ENCODE measurements at regions not wholly inside any gene's neighbourhood (a gene's known extent, or its start where the extent isn't known, plus 50 kb on each side); places are given as distances from the start of the nearest gene placed in this dataset.

DNA sequence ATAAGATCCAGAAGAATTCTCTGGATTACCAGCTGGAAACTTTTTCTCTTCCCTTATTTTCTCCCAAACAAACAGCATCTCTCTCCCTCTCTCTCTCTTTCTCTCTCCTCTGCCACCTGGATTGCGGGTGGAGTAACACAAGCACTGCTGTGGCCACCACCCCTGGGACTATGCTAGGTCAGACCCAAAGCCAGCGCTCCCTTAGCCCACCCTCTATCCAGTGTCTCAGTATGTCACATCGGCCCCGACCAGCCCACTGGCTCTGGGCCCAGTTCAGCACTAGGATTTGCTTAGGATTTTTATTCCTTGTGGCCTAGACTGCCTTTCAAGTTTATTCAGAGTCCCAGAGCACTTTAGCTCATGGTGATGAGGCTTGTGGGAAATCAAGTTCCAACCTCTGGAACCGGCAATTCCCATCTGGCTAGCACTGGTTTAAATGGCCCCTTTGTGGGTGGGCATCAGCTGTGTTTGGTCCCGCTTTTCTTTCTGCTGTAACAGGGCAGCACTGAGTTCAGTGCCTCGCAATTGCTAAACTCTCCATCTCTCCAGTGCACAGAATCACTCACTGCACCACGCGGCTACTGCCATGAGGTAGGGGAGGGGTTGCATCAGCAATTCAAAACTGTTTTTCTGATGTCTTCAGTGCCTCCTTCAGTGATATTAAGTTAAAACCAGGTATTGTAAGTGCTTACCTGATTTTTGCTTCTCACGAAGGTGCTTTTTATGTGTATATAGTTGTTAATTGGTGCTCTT, 1623.1 kb downstream of the SLITRK5 start:
- TF ChIP-seq, protein P1, sequence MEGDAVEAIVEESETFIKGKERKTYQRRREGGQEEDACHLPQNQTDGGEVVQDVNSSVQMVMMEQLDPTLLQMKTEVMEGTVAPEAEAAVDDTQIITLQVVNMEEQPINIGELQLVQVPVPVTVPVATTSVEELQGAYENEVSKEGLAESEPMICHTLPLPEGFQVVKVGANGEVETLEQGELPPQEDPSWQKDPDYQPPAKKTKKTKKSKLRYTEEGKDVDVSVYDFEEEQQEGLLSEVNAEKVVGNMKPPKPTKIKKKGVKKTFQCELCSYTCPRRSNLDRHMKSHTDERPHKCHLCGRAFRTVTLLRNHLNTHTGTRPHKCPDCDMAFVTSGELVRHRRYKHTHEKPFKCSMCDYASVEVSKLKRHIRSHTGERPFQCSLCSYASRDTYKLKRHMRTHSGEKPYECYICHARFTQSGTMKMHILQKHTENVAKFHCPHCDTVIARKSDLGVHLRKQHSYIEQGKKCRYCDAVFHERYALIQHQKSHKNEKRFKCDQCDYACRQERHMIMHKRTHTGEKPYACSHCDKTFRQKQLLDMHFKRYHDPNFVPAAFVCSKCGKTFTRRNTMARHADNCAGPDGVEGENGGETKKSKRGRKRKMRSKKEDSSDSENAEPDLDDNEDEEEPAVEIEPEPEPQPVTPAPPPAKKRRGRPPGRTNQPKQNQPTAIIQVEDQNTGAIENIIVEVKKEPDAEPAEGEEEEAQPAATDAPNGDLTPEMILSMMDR (IDR thresholded peaks at IDR 0.05) = no peak
- no peak for TF ChIP-seq POLR2A (IDR thresholded peaks at IDR 0.05)

Data from esophagus squamous epithelium (tissue), 4 donors.